ENCODE measurements at regions not wholly inside any gene's neighbourhood (a gene's known extent, or its start where the extent isn't known, plus 50 kb on each side); places are given as distances from the start of the nearest gene placed in this dataset.

DNA sequence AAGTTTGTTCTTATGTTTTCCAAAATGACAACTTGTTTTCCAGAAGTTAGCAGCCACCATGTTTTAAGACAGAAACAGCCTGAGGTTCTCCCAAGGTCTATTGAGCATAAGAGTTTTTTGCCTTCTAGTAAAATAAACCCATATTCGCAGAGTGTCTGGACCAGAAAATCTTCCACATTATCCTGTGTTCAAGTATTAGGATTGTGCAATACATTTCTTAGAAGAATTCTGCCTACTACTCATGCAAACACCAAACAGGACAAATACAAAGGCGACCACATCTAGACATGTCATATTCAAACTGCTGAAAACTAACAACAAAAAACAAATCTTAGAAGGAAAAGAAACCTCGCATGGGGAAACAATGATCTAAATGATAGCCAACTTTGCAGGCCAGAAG, 145.4 kb upstream of the AHI1 start:
- Mint-ChIP-seq H3K27me3 (no peaks in the 10 kb centered on the region), H3K4me3 (peak overlapping the region; percentile 55), H3K36me3 (ENCODE audit: low read depth) (peaks cover 73% of the 10 kb centered on the region), H3K9me3 (peaks cover 42% of the 10 kb centered on the region), H3K27ac (peak overlapping the region; percentile 85), H3K4me1 (peaks cover 61% of the 10 kb centered on the region)
- intact Hi-C loops (cut with micrococcal nuclease): loop anchor here (10.0 kb wide), 1 partner anchor 528 kb away; no protein-coding TSS in a partner anchor
- no peak for DNase-seq

DNA sequence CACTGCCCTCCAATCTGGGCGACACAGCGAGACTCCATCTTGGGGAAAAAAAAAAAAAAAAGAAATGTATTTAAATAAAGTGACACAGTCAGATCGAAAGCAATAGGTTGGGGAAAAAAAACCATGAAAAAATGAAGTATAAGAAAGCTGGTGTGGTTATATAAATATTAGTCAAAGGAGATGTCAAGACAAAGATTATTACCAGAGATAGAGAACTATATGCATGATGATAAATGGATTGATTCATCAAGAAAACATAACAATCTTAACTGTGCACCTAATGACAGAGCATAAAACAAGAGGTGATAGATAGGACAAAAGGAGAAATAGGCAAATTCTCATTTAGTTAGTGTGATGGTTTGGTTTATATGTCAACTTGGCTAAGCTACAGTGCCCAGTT, 146.9 kb upstream of the AHI1 start:
- peaks cover 55% of the 10 kb centered on the region for H3K4me1 Mint-ChIP-seq
- peaks cover 73% of the 10 kb centered on the region for H3K36me3 Mint-ChIP-seq (ENCODE audit: low read depth)
- intact Hi-C loops (cut with micrococcal nuclease): loop anchor here (10.0 kb wide), 1 partner anchor 530 kb away; no protein-coding TSS in a partner anchor

DNA sequence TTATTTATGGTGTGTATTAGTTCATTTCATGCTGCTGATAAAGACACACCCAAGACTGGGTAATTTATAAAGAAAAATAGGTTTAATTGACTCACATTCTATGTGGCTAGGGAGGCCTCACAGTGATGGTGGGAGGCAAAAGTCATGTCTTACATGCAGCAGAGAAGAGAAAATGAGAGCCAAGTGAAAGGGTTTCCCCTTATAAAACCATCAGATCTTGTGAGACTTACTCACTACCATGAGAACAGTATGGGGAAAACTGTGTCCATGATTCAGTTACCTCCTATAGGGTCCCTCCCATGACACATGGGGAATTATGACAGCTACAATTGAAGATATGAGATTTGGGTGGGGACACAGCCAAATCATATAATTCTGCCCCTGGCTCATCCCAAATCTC, 150.0 kb upstream of the AHI1 start:
- Mint-ChIP-seq H3K36me3 (ENCODE audit: low read depth) (peaks cover 73% of the 10 kb centered on the region), H3K27ac (peak overlapping the region; percentile 98), H3K9me3 (peaks cover 41% of the 10 kb centered on the region), H3K4me1 (peaks cover 52% of the 10 kb centered on the region), H3K4me3 (peak overlapping the region; percentile 86), H3K27me3 (no peaks in the 10 kb centered on the region)
- intact Hi-C loops (cut with micrococcal nuclease): loop anchor here (1.0 to 10.0 kb wide), 9 partner anchors 23 to 533 kb away; partner anchors contain the start of gene AHI1
- DNase-seq: no peak

More for the DNA sequence above, 146.9 kb upstream of the AHI1 start:
- Mint-ChIP-seq H3K27ac (peak overlapping the region; percentile 98), H3K27me3 (no peaks in the 10 kb centered on the region), H3K9me3 (peaks cover 48% of the 10 kb centered on the region), H3K4me3 (peak overlapping the region; percentile 86)
- no peak for DNase-seq

DNA sequence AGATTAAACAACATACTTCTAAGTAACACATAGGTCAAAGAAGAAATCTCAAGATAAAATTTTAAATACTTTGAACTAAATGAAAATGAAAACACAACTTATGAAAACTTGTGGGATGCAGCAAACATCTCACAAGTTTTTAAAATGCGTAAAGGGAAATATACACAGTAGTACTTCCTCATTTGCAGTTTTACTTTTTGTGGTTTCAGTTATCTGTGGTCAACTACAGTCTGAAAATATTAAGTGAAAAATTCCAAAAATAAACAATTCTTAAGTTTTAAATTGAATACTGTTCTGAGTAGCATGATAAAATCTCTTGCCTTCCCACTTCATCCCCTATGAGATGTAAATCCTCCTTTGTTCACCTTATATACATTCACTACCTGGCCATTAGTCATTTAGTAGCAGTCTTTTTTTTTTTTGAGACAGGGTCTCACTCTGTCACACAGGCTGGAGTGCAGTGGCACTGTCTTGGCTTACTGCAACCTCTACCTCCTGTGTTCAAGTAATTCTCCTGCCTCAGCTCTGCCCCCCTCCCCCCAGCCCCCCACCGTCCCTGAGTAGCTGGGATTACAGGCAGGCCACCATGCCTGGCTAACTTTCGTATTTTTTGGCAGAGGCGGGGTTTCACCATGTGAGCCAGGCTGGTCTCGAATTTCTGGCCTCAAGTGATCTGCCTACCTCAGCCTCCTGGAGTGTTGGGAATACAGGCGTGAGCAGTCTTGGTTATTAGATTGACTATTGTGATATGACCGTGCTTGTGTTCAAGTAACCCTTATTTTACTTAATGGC, 154.6 kb upstream of the AHI1 start:
- peak overlapping the region; percentile 49 for H3K4me3 Mint-ChIP-seq
- peaks cover 25% of the 10 kb centered on the region for H3K4me1 Mint-ChIP-seq
- H3K27me3 Mint-ChIP-seq: no peaks in the 10 kb centered on the region
- H3K9me3 Mint-ChIP-seq: peaks cover 29% of the 10 kb centered on the region
- H3K36me3 Mint-ChIP-seq (ENCODE audit: low read depth): peaks cover 67% of the 10 kb centered on the region
- intact Hi-C loops (cut with micrococcal nuclease): no loop called here
- no peak for DNase-seq
- H3K27ac Mint-ChIP-seq: peak overlapping the region; percentile 92

DNA sequence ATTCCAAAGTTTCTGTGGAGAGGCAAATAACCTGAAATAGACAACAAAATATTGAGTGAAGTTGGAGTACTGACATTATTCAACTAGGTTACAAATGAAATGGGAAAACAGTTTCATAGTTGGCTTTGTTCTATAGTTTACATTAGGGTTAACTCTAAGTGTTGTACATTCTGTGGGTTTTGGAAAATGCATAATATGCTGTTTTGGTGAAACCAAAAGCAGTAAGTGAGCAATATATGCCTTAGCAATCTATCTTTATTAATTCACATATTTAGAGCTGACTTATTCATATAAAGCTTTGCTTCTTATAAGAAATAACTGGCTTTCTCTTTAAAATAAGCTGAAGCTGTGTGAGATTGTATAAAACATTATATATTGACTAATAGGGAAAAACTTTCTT, 157.5 kb upstream of the AHI1 start:
- Mint-ChIP-seq H3K4me1 (peaks cover 26% of the 10 kb centered on the region), H3K27ac (peak overlapping the region; percentile 23), H3K9me3 (peaks cover 18% of the 10 kb centered on the region), H3K36me3 (ENCODE audit: low read depth) (peaks cover 59% of the 10 kb centered on the region), H3K27me3 (no peaks in the 10 kb centered on the region), H3K4me3 (no peak overlapping the region)
- no peak for DNase-seq
- intact Hi-C loops (cut with micrococcal nuclease): no loop called here

DNA sequence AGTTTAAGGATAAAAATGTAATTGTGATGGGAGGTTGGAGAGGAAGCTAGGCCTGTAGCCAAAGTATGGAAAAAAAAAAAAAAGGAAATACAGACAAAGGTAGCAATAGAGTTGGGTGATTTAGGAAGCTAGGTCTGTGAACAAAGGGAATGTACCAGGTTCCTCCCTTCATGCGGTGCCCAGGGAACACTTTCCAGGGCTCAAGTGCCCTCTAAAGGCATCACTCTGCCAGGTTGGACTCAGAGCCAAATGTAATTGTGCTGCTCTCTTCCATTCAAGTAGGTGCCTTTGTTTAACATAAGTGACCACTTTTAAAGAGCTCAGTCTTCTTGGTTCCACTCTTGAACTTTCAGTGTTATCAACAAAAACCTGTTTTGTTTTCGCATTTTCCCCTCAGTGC, 159.7 kb upstream of the AHI1 start:
- DNase-seq: no peak
- H3K9me3 Mint-ChIP-seq: peaks cover 25% of the 10 kb centered on the region
- no peaks in the 10 kb centered on the region for H3K27me3 Mint-ChIP-seq
- H3K27ac Mint-ChIP-seq: peak overlapping the region; percentile 2
- peaks cover 15% of the 10 kb centered on the region for H3K4me1 Mint-ChIP-seq
- peaks cover 52% of the 10 kb centered on the region for H3K36me3 Mint-ChIP-seq (ENCODE audit: low read depth)
- H3K4me3 Mint-ChIP-seq: no peak overlapping the region
- intact Hi-C loops (cut with micrococcal nuclease): no loop called here

DNA sequence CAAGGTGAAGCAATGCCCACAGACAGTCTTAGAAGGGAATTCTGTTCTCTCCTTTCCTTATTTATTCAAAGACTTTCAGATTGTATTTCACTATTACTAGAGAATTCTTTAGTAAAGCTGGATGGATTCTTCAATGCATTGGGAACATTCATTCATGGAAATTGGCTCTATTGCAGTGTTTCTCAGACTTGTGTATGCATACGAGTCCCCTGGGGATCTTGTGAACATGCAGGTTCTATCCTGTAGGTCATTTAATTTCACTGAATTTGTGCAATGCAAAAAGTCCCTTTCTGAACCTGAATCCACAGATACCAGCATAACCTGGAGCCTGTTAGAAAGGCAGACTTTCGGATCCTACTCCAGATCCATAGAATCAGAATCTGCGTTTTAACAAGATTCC, 160.9 kb upstream of the AHI1 start:
- Mint-ChIP-seq H3K4me3 (no peak overlapping the region), H3K4me1 (peaks cover 12% of the 10 kb centered on the region), H3K36me3 (ENCODE audit: low read depth) (peaks cover 52% of the 10 kb centered on the region), H3K27ac (no peak overlapping the region), H3K9me3 (peaks cover 30% of the 10 kb centered on the region), H3K27me3 (no peaks in the 10 kb centered on the region)
- DNase-seq: no peak
- intact Hi-C loops (cut with micrococcal nuclease): no loop called here

DNA sequence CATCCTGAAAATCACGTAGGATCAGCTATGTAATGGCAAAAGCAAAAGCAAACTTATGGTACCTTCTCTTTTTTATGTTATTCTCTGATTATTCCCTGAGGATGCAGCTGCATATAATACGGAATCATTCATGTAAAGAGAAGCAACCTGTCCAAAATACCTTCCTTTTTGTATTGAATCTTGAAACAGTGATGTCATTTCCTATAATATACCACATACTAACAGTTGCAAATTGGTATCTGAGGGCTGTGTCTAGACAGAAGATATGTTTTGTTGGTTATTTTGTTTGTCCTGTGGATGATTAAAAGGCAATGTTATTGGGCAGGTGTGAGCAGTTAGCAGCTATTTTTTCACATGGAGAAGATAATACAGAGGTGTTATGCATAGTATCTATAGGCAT, 161.4 kb upstream of the AHI1 start:
- Mint-ChIP-seq H3K27ac (no peak overlapping the region), H3K36me3 (ENCODE audit: low read depth) (peaks cover 52% of the 10 kb centered on the region), H3K4me3 (no peak overlapping the region), H3K27me3 (no peaks in the 10 kb centered on the region), H3K9me3 (peaks cover 32% of the 10 kb centered on the region), H3K4me1 (peaks cover 12% of the 10 kb centered on the region)
- no peak for DNase-seq
- intact Hi-C loops (cut with micrococcal nuclease): no loop called here

DNA sequence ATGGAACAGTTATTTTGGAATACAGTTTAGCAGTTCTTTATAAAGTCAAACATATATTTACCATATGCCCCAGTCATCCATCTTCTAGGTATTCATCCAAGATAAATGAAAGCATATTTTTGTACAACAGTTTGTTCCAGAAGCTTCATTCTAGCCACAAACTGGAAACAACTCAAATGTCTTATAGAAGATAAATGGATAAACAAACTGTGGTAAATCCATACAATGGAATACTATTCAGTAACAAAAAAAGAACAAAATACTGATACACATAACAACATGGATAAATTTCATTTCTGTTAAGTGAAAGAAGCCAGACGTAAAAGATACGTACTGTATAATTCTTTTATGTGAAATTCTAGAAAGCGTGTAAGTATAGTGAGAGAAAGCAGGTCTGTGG, 167.0 kb upstream of the AHI1 start:
- H3K9me3 Mint-ChIP-seq: peaks cover 38% of the 10 kb centered on the region
- no peak for DNase-seq
- H3K4me1 Mint-ChIP-seq: peaks cover 14% of the 10 kb centered on the region
- peaks cover 29% of the 10 kb centered on the region for H3K36me3 Mint-ChIP-seq (ENCODE audit: low read depth)
- no peak overlapping the region for H3K4me3 Mint-ChIP-seq
- no peak overlapping the region for H3K27ac Mint-ChIP-seq
- intact Hi-C loops (cut with micrococcal nuclease): no loop called here
- H3K27me3 Mint-ChIP-seq: no peaks in the 10 kb centered on the region

DNA sequence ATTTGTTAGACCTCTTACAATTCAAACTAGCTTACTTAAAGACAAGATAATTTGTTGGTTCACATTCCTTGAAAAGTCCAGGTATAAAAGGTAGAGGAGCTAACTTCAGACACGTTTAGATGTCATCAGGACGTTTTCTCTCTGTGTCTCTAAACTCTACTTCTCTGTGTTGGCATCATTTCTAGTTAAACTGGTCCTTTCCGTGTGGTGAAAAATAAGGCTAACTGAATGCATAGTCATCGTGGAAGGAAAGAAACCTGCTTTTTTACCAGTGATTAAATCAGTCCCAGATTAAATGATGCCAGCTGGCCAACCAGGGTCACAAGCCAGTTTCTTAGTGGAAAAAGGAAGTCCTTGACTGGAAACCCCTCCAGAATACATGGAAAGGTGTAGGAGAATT, 168.4 kb upstream of the AHI1 start:
- intact Hi-C loops (cut with micrococcal nuclease): no loop called here
- DNase-seq: no peak
- H3K9me3 Mint-ChIP-seq: peaks cover 38% of the 10 kb centered on the region
- H3K4me3 Mint-ChIP-seq: no peak overlapping the region
- H3K27me3 Mint-ChIP-seq: no peaks in the 10 kb centered on the region
- H3K36me3 Mint-ChIP-seq (ENCODE audit: low read depth): peaks cover 32% of the 10 kb centered on the region
- H3K27ac Mint-ChIP-seq: peak overlapping the region; percentile 8
- peaks cover 14% of the 10 kb centered on the region for H3K4me1 Mint-ChIP-seq

DNA sequence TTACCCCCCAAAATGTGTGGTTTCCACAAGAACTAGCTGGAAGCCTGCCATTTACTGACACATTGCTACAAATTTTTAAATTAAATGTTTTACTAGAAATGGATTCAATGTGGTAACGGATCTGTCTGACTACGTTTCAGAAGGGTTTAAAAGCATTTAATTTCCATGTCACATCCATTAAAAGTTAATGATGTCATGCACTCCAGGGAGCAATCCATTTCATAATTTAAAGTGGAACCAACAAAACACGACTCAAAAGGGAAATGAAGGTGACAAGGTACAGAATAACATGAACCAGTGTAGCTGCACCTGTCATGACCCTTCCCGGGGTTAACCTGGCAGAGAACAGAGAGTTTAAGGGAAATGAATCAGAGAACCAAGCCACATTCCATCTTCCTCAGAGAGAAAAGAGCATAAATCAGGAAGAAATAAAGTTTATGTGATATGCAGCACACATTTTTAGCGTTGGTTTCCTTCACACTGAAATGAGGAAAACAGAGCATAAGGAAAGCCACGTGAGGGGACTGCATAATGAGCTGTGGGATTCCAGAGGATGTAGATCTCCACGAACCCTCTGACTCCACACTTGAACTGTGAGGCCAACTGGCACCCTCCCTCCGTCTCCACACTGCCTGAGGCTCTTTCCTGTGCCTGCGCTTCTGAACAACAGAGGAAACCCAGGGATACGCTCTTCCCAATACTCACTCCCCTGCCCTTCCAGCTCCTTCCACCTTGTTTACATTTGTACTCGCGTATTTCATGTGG, 170.3 kb upstream of the AHI1 start:
- Mint-ChIP-seq H3K36me3 (ENCODE audit: low read depth) (peaks cover 35% of the 10 kb centered on the region), H3K27me3 (no peaks in the 10 kb centered on the region), H3K4me3 (no peak overlapping the region), H3K4me1 (peaks cover 16% of the 10 kb centered on the region), H3K27ac (no peak overlapping the region), H3K9me3 (peaks cover 33% of the 10 kb centered on the region)
- no peak for DNase-seq
- intact Hi-C loops (cut with micrococcal nuclease): no loop called here

DNA sequence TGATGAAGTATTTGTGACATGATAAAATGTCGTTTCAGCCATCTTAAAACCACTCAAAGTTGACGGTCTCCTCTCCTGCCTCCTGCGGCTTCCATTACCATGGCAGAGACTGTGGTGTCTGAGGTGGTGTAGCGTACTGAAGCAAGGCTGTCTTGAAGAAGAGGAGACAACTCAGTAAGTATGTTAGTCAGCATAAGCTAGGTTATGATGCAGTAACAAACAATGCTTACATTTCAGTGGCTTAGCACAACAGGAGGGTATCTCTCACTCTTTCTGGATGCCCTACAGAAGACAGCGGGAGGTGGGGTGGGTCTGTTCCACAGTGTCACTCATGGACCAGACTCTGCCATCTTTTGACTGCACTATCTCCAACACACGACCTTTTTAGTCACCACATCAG, 174.7 kb upstream of the AHI1 start:
- peaks cover 8% of the 10 kb centered on the region for H3K9me3 Mint-ChIP-seq
- H3K4me3 Mint-ChIP-seq: no peak overlapping the region
- H3K4me1 Mint-ChIP-seq: peaks cover 41% of the 10 kb centered on the region
- H3K27me3 Mint-ChIP-seq: no peaks in the 10 kb centered on the region
- DNase-seq: no peak
- intact Hi-C loops (cut with micrococcal nuclease): loop anchor here (10.0 kb wide), 1 partner anchor 183 kb away; the partner anchor contains the start of gene PDE7B
- H3K36me3 Mint-ChIP-seq (ENCODE audit: low read depth): peaks cover 35% of the 10 kb centered on the region
- peak overlapping the region; percentile 92 for H3K27ac Mint-ChIP-seq

DNA sequence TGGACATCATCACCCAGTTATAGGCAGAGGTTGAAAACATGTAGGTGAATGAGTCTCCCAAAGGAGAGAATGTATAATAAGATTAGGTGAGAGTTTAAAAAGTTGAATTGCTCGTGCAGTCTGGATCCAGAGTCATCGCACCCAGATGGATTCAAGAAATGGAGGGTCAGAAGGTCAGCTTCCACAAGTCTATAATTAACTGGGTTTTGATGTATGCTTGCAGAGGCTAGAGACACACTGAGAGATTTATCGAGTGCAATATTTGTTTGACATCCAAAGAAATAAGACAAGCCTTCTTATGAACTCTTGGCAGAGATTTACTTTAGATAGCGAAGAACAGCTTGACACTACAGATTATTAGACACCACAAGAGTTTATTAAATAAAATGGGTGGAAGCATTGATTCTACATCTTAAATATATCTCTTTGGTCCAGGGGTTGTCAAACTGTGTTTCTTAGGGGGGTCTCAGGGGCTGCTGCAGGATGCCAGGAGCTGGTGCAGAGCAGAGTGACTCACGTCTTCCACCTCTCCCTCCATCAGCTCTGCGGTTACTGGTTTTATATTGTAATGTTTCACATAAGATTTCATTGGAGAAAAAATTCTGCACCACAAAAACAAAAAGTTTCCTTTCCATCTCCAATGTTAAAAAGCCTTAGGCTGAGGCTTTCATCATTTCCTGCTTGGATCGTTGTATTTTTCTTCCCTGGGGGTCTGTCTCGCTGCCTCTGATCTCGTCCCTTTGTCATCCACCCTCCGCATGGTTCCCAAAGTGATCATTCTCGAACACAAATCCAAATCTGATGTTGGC, 176.2 kb upstream of the AHI1 start:
- intact Hi-C loops (cut with micrococcal nuclease): loop anchor here (2.0 to 10.0 kb wide), 2 partner anchors 27 to 181 kb away; partner anchors contain the start of gene PDE7B
- Mint-ChIP-seq H3K4me1 (peaks cover 37% of the 10 kb centered on the region), H3K27ac (peak overlapping the region; percentile 92), H3K9me3 (peaks cover 9% of the 10 kb centered on the region), H3K36me3 (ENCODE audit: low read depth) (peaks cover 37% of the 10 kb centered on the region), H3K27me3 (no peaks in the 10 kb centered on the region), H3K4me3 (no peak overlapping the region)
- no peak for DNase-seq
